Fibroblast of peridontal ligament (primary cell): ENCODE measurements at regions not wholly inside any gene's neighbourhood (a gene's known extent, or its start where the extent isn't known, plus 50 kb on each side); places are given as distances from the start of the nearest gene placed in this dataset.

Source experiments
- DNase-seq: peaks from one replicate; pipeline ENCODE4 v3.0.0-alpha.2; 2010; ENCODE audit errors: extremely low read depth

DNA sequence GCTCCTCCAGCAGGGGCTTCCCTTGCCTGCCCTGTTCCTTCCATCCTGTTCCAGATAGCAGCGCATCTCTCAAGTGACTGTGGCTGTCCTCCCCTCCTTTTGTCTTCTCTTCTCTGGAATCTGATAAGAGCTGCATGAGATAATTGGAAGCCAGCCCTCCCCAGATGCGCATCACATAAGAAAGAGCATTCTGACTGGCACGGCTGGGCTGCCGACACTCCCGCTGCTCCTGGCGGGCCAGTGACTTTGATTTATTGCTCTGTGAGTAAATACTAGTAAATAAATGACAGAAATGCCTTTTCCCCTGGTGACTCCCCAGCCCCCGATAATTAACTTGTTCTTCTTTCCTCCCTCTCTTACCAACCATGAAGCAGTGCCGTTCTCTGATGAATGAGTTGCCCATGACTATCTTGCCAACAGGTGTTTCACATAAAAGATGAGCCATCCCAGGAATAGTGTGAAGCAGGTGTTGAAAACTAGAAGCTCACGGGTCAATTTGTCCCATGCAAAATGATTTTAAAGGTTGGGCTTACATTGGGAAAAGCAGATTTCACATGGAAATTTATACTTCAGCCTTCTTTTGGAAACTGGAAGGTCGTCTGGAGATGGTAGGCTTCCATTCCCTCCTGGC, 212.3 kb downstream of the ERCC6L2 start:
- no peak for DNase-seq

DNA sequence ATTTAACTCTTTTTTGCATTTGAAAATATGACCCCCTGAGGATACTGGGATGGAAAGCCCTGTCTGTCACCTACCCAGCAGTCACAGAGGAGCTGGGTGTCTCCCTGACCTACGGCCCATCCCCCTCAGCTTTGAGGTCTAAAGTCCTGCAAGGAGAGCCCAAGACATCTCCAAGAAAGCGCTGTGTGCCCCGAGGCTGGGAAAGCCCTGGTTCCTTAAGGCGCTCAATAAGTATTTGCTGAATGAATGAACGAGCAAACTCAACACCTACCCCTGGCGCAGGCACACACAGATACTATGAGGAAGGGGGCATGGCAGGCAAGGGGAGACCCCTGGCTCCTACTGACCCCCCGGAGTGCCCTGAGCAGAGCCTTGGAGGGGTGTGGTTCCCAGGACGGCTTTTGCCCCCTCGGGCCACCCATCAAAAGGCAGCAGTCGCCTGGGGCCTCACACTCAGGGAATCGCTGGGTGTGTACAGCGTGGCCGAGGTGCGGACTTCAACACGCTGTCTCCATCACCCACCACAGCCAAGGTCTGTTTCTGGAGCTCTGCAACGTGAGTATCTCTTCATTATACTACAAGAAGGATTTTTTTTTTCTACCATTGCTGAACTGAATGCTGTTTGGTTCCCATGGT, 211.6 kb downstream of the ERCC6L2 start:
- no peak for DNase-seq

- no peak for DNase-seq
Observed at GRCh38 chr9:96085491-96086143, 210.1 kb downstream of the ERCC6L2 start.

DNA sequence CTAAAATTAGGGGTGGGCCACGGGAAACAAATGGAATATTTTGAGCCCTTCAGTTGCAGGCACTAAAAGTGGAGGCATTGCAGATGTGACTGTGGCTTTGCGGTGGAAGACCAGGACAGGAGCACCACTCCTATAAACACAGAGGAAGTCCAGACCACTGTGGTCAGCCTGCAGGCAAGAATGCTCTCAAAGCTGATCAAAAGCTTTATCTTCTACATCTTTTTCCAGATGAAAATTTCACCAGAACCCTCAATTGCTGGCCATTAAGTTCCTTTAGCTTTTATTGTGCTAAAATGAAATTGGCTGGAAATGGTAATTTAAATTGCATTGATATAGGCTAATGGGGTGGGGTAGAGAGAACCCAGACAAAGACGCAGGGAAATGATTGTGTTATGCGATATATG, 208.8 kb downstream of the ERCC6L2 start:
- no peak for DNase-seq

DNA sequence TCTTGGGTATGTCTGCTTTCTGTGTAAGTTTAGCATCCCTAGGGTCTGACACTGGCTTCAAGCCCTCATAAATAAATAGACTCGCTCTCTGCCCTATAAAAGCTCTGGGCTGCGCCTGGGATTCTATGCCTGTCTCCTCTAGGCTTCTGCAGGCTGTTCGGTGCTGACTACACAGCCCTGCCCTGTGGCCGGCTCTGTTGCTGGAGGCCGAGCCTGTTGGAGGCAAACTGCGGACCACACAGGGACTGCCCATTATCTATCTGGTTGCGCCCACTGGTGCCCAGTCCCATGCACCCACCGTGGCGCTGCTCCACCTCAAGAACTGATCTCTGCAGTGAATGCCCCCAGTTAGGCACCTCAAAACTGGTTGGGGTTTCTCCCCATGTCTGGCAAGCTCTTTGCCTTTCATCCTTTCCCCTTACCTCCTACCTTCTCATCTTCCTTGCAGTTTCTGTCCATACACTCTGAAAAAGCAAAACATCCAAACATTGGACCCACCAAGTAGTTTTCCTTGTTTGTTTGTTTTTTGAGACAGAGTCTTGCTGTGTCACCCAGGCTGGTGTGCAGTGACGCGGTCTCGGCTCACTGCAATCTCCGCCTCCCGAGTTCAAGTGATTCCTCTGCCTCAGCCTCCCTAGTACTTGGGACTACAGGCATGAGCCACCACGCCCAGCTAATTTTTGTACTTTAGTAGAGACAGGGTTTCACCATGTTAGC, 207.2 kb downstream of the ERCC6L2 start:
- DNase-seq = no peak

- DNase-seq = no peak
Observed at GRCh38 chr9:96080364-96080763, 204.9 kb downstream of the ERCC6L2 start.

DNA sequence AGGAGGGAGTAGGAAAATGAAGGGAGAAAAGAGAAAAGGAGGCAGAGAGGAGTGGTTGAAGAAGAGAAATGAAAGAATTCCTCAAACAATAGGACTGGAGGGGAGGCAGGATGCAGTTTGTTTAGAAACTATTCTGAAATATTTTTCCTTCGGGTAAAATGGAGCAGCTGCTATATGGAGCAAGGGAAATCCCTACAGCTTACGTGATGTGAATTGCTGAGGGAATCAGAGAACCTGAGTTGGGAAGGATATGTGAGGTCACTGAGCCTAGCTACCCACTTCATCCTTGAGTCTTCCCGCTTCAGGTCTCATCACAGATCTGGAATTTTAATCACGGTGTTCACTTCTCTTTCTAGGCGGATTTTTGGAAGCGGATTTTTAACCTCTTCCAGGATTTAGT, 204.3 kb downstream of the ERCC6L2 start:
- no peak for DNase-seq

DNA sequence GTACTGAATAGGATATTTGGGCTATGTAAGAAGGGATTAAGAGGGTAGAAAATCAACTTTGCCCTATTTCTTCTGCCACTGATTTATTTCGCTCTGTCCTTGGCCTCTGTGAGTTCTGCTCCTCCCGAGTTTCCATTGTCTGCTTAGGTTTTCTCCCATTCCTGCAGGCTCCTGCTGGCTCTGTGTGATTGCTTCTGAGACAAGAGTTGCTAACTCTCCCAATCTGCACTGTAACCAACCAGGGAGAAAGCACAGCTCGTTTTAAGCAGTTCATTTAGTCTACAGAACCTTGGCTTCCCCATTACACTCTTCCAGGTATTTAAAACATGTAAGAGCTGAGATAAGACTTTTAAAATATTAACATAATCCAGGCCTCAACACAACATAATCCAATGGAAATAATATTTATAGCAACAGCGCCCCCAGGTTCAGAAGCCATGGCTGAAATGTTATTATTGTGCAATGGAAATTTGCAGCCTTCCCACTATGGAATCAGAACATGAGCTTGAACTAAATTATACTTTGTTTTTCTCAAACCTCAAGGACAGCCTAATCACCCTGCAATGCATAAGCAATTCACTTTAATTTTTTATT, 203.5 kb downstream of the ERCC6L2 start:
- DNase-seq = peak; percentile 5

GRCh38 chr9:96075757-96076156, 200.3 kb downstream of the ERCC6L2 start:
- no peak for DNase-seq

- DNase-seq = no peak
Observed at GRCh38 chr9:96075111-96075510, 199.6 kb downstream of the ERCC6L2 start.

DNA sequence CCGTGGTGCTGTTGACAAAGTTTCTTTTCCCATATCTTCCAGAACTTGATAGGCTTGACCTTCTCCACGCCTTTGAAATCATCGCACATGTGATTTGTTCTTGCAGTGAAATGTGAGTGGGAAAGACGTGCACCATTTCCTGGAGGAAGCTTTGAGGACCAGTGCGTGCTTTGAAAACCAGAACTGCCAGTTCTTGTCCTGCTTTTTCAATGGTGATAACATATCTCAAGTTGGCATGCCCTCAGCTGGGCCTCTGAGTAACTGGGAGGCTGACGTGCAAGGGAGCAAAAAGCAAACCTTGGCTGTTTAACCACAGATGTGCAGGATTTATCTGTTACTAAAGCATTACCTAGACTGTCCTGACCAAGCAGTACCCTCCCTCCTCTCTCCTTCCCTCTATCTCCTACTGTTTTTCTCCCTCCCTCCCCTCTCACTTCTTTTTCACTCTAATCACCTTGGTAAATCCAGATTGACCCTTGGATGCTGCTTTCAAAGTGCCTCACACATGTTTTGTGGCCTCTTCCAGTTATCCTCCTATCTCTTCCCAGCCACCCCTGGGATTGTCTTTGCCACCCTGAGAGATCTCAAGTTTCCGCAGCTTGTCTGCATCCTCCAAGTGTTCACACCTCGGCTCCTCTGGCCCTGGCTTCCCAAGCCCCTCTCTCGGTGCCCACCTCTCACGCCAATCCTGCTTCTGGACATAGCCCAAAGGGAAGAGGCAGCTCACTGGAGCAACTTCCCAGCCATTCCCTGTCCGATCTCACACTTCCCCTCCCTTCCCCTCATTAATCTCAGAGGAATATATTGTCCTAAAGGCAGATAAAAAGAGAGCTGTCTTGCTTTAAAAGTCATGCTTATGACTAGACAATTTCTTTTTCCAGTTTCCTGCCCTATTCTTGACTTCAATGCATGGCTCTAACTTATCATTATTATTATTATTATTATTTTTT, 198.3 kb downstream of the ERCC6L2 start:
- no peak for DNase-seq

DNA sequence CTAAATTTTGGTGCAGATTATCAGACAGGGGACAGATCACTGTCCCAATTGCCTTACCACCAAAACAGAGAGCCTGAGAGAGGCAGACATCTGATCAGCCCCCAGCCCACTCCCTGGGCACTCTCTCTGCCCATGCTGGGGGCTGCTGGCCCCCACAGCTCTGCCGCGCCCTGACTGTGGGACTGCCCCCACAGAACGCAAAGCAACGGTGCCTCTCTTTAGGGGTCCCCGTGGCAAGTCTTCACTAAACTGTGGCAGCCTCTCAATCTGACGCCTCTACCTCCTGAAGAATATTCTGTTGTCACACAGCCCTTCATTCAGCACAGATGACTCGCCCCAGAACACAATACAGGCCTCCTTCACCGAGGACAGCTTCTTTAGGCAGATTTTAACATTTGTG, 197.4 kb downstream of the ERCC6L2 start:
- DNase-seq = no peak

- no peak for DNase-seq
Observed at GRCh38 chr9:96071815-96072124, 196.3 kb downstream of the ERCC6L2 start.

DNA sequence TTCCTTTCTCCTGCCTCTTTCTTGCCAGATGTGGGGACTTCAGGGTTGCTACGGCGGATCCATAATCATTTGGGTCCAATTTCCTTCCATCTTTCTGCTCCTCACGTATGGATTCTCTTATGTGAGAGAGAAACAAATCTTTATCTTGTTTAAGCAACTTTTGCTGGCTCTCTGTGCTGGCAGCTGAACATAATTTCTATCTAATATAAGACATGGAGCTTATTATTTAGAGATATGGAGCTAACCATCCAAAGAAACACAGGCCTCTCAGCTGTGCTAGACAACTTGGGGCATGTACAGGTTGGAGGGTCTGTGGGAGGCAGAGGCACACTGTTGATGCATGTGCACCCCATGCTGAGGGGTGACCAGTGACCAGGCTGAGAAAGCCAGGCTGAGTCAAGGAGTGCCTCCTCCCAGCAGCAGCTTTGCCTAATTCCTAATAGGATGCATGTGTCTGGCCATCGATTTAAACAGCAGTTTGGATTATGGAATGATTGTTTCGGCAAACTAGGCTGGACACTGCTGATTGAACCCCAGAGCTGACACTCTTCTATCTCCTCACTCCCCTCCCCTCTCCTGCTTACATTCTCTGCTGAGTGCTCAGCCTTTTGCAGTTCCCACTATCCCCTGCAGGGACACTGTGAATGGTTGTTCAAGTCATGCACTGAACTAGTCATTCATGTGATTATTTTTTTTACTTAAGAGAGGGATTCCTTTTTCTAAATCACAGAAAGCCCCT, 195.8 kb downstream of the ERCC6L2 start:
- peak; percentile 51 for DNase-seq

DNA sequence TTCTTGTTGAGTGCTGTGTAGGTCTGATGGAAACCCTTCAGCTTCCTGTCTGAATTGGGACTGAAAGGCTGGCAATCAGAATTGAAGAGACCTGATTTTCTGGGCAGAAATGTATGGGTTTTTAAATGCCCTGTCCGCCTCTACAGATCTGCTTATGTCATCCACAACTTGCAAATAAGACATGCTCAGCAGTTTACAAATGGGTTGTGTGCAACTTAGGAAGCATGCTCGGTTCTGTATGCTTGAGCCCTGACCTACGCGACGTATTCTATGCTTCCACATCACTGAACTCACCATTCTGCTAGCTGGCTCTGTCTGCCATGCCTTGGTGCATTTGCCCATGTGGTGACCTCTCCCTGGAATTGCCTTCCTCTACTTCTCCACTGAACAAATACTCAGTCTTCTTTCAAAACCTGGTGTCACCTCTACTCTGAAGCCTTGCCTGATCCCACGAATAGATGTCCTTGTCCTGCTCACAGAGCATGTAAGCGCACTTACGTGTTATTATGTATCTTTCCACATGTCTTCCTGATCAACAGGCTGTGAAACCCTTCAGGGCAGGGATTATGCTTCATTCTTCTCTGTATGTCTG, 194.2 kb downstream of the ERCC6L2 start:
- no peak for DNase-seq

DNA sequence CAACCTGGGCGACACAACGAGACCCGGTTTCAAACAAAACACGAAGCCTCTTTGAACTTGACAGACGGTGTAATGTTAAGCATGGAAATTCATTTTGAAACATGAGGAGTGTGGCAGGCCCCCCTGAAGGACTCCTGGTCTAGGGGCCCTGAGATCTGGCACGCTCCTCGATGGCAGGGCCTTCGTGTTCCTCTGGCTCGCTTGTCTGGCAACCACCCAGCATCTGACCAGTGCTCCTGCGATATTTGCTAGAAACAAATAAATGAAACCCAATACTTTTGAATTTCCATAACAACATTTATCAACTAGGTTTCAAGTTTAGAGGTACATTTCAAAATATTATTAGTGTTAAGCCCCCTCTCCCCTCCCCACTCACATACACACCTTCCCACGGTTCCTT, 193.0 kb downstream of the ERCC6L2 start:
- no peak for DNase-seq

- no peak for DNase-seq
Observed at GRCh38 chr9:96067600-96067999, 192.1 kb downstream of the ERCC6L2 start.

DNA sequence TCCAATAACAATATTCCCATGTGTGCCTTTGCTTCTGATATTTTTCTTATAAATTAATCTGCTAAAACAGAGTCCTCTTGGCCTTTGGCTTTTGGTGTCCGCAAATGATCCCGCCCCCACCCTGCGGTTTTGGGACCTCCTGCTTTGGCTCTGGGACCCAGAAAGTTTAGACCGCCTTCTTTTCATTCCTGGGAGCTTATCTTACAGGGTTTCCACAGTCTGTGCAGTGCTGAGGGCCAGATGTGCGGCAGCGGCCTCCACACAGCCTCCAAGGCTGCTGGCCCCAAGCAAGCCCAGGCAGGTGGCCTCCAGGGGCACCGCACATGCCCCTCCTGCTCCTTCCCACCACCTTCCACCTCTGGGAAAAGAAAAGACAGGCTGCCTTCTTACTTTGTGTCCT, 191.5 kb downstream of the ERCC6L2 start:
- DNase-seq = peak; percentile 54

DNA sequence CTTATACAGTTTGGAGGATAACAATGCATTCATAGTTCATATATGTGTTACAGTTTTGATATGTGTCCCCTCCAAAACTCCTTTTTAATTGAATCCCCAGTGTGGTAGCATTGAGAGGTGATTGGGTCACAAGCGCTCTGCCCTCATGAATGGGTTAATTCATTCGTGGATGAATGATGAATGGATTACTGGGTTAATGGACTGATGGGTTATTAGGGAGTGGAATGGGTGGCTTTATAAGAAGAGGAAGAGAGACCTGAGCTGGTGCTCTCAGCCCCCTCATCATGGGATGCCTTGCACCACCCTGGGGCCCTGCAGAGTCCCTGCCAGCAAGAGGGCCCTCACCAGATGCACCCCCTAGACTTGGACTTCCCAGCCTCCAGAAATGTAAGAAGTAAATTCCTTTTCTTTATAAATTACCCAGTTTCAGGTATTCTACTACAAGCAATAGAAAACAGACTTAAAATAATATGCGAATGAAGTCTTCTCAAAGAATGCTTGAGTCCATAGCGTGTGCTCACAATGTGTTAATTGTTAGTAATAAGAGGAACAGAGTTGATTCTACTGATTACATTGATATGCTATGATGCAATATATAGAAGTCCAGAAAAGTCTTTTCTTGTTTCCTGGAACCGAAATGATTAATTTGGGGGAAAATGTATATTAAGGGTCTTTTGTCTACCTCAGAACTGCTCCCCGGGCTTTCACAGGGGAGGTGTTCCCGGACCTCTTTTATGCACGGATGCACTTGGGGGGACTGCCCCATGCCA, 190.2 kb downstream of the ERCC6L2 start:
- DNase-seq = no peak
